HepG2 (cell line): ENCODE measurements at regions not wholly inside any gene's neighbourhood (a gene's known extent, or its start where the extent isn't known, plus 50 kb on each side); places are given as distances from the start of the nearest gene placed in this dataset.

Experiments
- ATAC-seq: fragments of 200-7000 bp; cut with Tn5 transposase; 3 replicates; pipeline ENCODE4 v1.9.1; 2020; ENCODE audit warnings: mild to moderate bottlenecking, moderate library complexity
- BruUV-seq: library from RNA; stranded (reverse); fragments of 400-500 nt; replicated peaks from 2 replicates; lab custom pipeline; 2021; lab: Mats Ljungman, UMichigan
- CTCF ChIA-PET: fragments of 300-600 bp; formaldehyde crosslinking; extraction: SDS; loops from one replicate; lab custom pipeline; 2021; ENCODE audit warnings: low total read pairs, inconsistent platforms, low intra/inter-chr PET ratio; lab: Yijun Ruan, JAX
- POLR2A ChIA-PET: fragments of 350-600 bp; sonication (Branson Sonifier 250); formaldehyde crosslinking; loops from one replicate; lab custom pipeline; 2020; ENCODE audit warnings: antibody characterized with exemption, inconsistent platforms; lab: Yijun Ruan, JAX
- DNase-seq: peaks from one replicate; pipeline ENCODE4 v3.0.0-alpha.2; 2015; ENCODE audit warnings: low spot score
- FAIRE-seq: peaks from 3 replicates; lab custom pipeline; 2011; peaks lifted over from hg19 to GRCh38; lab: Jason Lieb, UNC
- H2AFZ ChIP-seq: one replicate; pipeline ENCODE4 v1.6.1; 2011; ENCODE audit warnings: low read length, inconsistent platforms
- H3K27ac ChIP-seq: fragments of 300-600 bp; 3 replicates; pipeline ENCODE4 v1.8.0; 2011; ENCODE audit warnings: mixed run types, mild to moderate bottlenecking, mixed read lengths, low read length, inconsistent platforms; ENCODE audit not compliant: insufficient read depth; ENCODE audit errors: extremely low read length
- H3K27me3 ChIP-seq, 2 experiments: fragments of 200-600 bp in 1 of 2; 2 replicates in 1 of 2; 3 replicates in 1 of 2; pipeline versions ENCODE4 v1.6.0 to v1.8.0; 2011; ENCODE audit warnings: low read length in 2 of 2, mild to moderate bottlenecking in 2 of 2, moderate library complexity in 2 of 2, inconsistent platforms in 1 of 2; ENCODE audit not compliant: insufficient read depth in 2 of 2, control insufficient read depth in 1 of 2
- H3K36me3 ChIP-seq, 2 experiments: fragments of 200-600 bp in 1 of 2; replicated peaks in 1 of 2; 2 replicates in 1 of 2; 3 replicates in 1 of 2; pipeline versions ENCODE4 v1.5.1 to v1.8.0; 2011; ENCODE audit warnings: low read length in 2 of 2, inconsistent platforms in 1 of 2; ENCODE audit not compliant: insufficient read depth in 2 of 2, control insufficient read depth in 1 of 2
- H3K4me1 ChIP-seq: 2 replicates; pipeline ENCODE4 v1.5.1; 2012; ENCODE audit warnings: low read length, inconsistent platforms; ENCODE audit not compliant: insufficient read depth
- H3K4me2 ChIP-seq: 2 replicates; pipeline ENCODE4 v1.6.0; 2011; ENCODE audit warnings: low read depth, low read length, inconsistent platforms
- H3K4me3 ChIP-seq, 3 experiments: fragments of 200-600 bp in 1 of 3; sonication (generic), shearing (Covaris generic) in 1 of 3; replicated peaks in 1 of 3; 2 replicates each; pipeline ENCODE4 v1.5.1; 2011 to 2016; ENCODE audit warnings: low read length in 3 of 3, inconsistent platforms in 2 of 3, low read depth in 2 of 3, mild to moderate bottlenecking in 2 of 3, control low read depth in 1 of 3, mixed read lengths in 1 of 3; ENCODE audit not compliant: insufficient read depth in 1 of 3
- H3K79me2 ChIP-seq: one replicate; pipeline ENCODE4 v1.6.1; 2011; ENCODE audit warnings: low read length, inconsistent platforms; ENCODE audit not compliant: insufficient read depth
- H3K9ac ChIP-seq: 2 replicates; pipeline ENCODE4 v1.6.0; 2011; ENCODE audit warnings: mild to moderate bottlenecking, low read depth, low read length, inconsistent platforms; ENCODE audit not compliant: insufficient read depth
- H3K9me3 ChIP-seq: 2 replicates; pipeline ENCODE4 v1.5.1; 2012; ENCODE audit warnings: mild to moderate bottlenecking, low read length
- H4K20me1 ChIP-seq: 2 replicates; pipeline ENCODE4 v1.6.0; 2011; ENCODE audit warnings: inconsistent platforms, mild to moderate bottlenecking, low read length, moderate library complexity; ENCODE audit not compliant: insufficient read depth
- CHD2 ChIP-seq: IDR thresholded peaks from 2 replicates; pipeline ENCODE4 v1.6.1; 2011; ENCODE audit warnings: low read depth, low read length, improper control_type of control experiment
- HOXD1 ChIP-seq: sonication (generic); formaldehyde crosslinking; IDR thresholded peaks from 2 replicates; pipeline ENCODE4 v1.5.0; 2020; ENCODE audit warnings: missing genetic modification reagents
- JUN ChIP-seq: sonication (generic); formaldehyde crosslinking; IDR thresholded peaks from 2 replicates; pipeline ENCODE4 v1.4.0; 2020; ENCODE audit warnings: mild to moderate bottlenecking, missing genetic modification reagents
- PRPF4 ChIP-seq: fragments of 200-400 bp; formaldehyde crosslinking; IDR thresholded peaks from 2 replicates; pipeline ENCODE4 v1.6.1; 2016; ENCODE audit warnings: low read length, low read depth; ENCODE audit not compliant: poor library complexity, severe bottlenecking
- SCMH1 ChIP-seq: sonication (generic); formaldehyde crosslinking; IDR thresholded peaks from 2 replicates; pipeline ENCODE4 v1.9.0; 2021; ENCODE audit warnings: missing genetic modification reagents, mild to moderate bottlenecking, borderline replicate concordance
- SRSF9 ChIP-seq: fragments of 200-400 bp; formaldehyde crosslinking; IDR thresholded peaks from 2 replicates; pipeline ENCODE4 v1.6.1; 2018; ENCODE audit warnings: borderline replicate concordance, mild to moderate bottlenecking, low read depth, low read length; ENCODE audit not compliant: insufficient read depth, poor library complexity, severe bottlenecking
- ZFAT ChIP-seq: sonication (generic); formaldehyde crosslinking; conservative IDR thresholded peaks from 2 replicates; pipeline ENCODE4 v1.8.1; 2023; ENCODE audit warnings: missing genetic modification reagents, inconsistent platforms
- ZNF446 ChIP-seq: sonication (generic); formaldehyde crosslinking; IDR thresholded peaks from 2 replicates; pipeline ENCODE4 v1.5.0; 2020; ENCODE audit warnings: mild to moderate bottlenecking, missing genetic modification reagents
- ZNF562 ChIP-seq: sonication (generic); formaldehyde crosslinking; IDR thresholded peaks from 2 replicates; pipeline ENCODE4 v1.8.0; 2022; ENCODE audit warnings: missing genetic modification reagents, borderline replicate concordance
- ZSCAN30 ChIP-seq: sonication (generic); formaldehyde crosslinking; IDR thresholded peaks from 2 replicates; pipeline ENCODE4 v1.5.0; 2020; ENCODE audit warnings: mild to moderate bottlenecking, missing genetic modification reagents
- whole genome bisulfite sequencing: methylation state at CpG from one replicate; pipeline ENCODE4 v1.1.6; 2017; ENCODE audit warnings: low lambda C conversion rate; 5-methylcytosine and 5-hydroxymethylcytosine counted together
- in situ Hi-C: cut with HindIII; loops from 2 replicates; pipeline ENCODE4 v1.10.0; 2017; ENCODE audit warnings: low pct_unique_long_range_greater_than_20kb; ENCODE audit not compliant: extremely low pct_ligation_motif_present
- intact Hi-C: fragments of 100-400 bp; cut with micrococcal nuclease; formaldehyde crosslinking; loops from one replicate; pipeline ENCODE4 v1.10.0; 2022; ENCODE audit not compliant: unreplicated experiment
- TF ChIP-seq, protein P1 (sequence below): sonication (generic); formaldehyde crosslinking; IDR thresholded peaks from 2 replicates; pipeline ENCODE4 v1.4.0; 2020; ENCODE audit warnings: missing genetic modification reagents
- TF ChIP-seq, protein P2 (sequence below): sonication (generic); formaldehyde crosslinking; IDR thresholded peaks from 2 replicates; pipeline ENCODE4 v1.4.0; 2020; ENCODE audit warnings: missing genetic modification reagents
- TF ChIP-seq, protein P3 (sequence below): sonication (generic); formaldehyde crosslinking; IDR thresholded peaks from 2 replicates; pipeline ENCODE4 v1.8.0; 2022; ENCODE audit warnings: missing genetic modification reagents, mild to moderate bottlenecking, moderate library complexity, borderline replicate concordance
- TF ChIP-seq, protein P4 (sequence below): sonication (generic); formaldehyde crosslinking; conservative IDR thresholded peaks from 2 replicates; pipeline ENCODE4 v1.8.0; 2022; ENCODE audit warnings: mild to moderate bottlenecking, moderate library complexity, missing genetic modification reagents

DNA sequence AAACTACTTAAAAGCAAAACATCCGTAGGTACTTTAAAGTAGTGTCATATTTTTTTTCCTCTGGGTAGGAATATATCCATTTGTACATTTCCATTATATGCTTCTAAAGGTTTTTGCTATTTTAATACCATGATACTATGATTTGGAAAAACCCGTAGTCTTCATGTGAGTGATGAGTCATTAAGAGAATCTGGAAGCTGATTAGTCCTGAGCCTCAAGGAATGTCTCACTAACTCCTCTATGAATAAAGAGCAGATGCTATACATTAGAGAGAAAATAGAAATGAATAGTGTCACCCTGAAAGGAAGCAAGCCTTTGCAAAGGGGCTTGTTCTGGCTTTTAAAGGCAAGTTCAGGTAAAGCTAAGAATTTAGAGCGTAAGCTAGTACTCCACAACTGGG, 432.1 kb downstream of the CCDC91 start:
- no peak overlapping the region for H3K4me2 ChIP-seq
- no peak overlapping the region for H2AFZ ChIP-seq
- no peak for DNase-seq
- H3K9ac ChIP-seq, result no peak overlapping the region
- no peaks in the 10 kb centered on the region for H3K9me3 ChIP-seq
- no peaks in the 10 kb centered on the region for H3K4me1 ChIP-seq
- in situ Hi-C loops (no loop called here), intact Hi-C loops (no loop called here)
- no peaks in the 10 kb centered on the region for H4K20me1 ChIP-seq
- TF ChIP-seq ZNF562 (CRISPR knock-in tag) (no peak), JUN (CRISPR knock-in tag) (no peak), ZNF446 (CRISPR knock-in tag) (no peak), SRSF9 (no peak), CHD2 (no peak), HOXD1 (CRISPR knock-in tag) (no peak), SCMH1 (no peak), ZSCAN30 (no peak), ZFAT (CRISPR knock-in tag) (no peak), PRPF4 (no peak)
- TF ChIP-seq, protein P1, sequence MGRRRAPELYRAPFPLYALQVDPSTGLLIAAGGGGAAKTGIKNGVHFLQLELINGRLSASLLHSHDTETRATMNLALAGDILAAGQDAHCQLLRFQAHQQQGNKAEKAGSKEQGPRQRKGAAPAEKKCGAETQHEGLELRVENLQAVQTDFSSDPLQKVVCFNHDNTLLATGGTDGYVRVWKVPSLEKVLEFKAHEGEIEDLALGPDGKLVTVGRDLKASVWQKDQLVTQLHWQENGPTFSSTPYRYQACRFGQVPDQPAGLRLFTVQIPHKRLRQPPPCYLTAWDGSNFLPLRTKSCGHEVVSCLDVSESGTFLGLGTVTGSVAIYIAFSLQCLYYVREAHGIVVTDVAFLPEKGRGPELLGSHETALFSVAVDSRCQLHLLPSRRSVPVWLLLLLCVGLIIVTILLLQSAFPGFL (CRISPR knock-in tag), result no peak
- TF ChIP-seq, protein P2, sequence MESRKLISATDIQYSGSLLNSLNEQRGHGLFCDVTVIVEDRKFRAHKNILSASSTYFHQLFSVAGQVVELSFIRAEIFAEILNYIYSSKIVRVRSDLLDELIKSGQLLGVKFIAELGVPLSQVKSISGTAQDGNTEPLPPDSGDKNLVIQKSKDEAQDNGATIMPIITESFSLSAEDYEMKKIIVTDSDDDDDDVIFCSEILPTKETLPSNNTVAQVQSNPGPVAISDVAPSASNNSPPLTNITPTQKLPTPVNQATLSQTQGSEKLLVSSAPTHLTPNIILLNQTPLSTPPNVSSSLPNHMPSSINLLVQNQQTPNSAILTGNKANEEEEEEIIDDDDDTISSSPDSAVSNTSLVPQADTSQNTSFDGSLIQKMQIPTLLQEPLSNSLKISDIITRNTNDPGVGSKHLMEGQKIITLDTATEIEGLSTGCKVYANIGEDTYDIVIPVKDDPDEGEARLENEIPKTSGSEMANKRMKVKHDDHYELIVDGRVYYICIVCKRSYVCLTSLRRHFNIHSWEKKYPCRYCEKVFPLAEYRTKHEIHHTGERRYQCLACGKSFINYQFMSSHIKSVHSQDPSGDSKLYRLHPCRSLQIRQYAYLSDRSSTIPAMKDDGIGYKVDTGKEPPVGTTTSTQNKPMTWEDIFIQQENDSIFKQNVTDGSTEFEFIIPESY (CRISPR knock-in tag), result no peak
- TF ChIP-seq, protein P3, sequence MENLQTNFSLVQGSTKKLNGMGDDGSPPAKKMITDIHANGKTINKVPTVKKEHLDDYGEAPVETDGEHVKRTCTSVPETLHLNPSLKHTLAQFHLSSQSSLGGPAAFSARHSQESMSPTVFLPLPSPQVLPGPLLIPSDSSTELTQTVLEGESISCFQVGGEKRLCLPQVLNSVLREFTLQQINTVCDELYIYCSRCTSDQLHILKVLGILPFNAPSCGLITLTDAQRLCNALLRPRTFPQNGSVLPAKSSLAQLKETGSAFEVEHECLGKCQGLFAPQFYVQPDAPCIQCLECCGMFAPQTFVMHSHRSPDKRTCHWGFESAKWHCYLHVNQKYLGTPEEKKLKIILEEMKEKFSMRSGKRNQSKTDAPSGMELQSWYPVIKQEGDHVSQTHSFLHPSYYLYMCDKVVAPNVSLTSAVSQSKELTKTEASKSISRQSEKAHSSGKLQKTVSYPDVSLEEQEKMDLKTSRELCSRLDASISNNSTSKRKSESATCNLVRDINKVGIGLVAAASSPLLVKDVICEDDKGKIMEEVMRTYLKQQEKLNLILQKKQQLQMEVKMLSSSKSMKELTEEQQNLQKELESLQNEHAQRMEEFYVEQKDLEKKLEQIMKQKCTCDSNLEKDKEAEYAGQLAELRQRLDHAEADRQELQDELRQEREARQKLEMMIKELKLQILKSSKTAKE, result no peak
- TF ChIP-seq, protein P4, sequence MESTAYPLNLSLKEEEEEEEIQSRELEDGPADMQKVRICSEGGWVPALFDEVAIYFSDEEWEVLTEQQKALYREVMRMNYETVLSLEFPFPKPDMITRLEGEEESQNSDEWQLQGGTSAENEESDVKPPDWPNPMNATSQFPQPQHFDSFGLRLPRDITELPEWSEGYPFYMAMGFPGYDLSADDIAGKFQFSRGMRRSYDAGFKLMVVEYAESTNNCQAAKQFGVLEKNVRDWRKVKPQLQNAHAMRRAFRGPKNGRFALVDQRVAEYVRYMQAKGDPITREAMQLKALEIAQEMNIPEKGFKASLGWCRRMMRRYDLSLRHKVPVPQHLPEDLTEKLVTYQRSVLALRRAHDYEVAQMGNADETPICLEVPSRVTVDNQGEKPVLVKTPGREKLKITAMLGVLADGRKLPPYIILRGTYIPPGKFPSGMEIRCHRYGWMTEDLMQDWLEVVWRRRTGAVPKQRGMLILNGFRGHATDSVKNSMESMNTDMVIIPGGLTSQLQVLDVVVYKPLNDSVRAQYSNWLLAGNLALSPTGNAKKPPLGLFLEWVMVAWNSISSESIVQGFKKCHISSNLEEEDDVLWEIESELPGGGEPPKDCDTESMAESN, result no peak
- ChIA-PET CTCF (no interaction called here), POLR2A (no interaction called here)
- FAIRE-seq, result no peak
- BruUV-seq, result no TSS peak
- H3K27ac ChIP-seq, result no peak overlapping the region
- no peaks in the 10 kb centered on the region for H3K36me3 ChIP-seq
- 8% methylated on average over 3 of the region's 3 CpGs for WGBS
- no peaks in the 10 kb centered on the region for H3K27me3 ChIP-seq
- ATAC-seq, result no peak
- no peaks in the 10 kb centered on the region for H3K79me2 ChIP-seq
- H3K4me3 ChIP-seq, result no peak overlapping the region
